Astrocyte of the hippocampus (primary cell): ENCODE measurements at regions not wholly inside any gene's neighbourhood (a gene's known extent, or its start where the extent isn't known, plus 50 kb on each side); places are given as distances from the start of the nearest gene placed in this dataset.

Experiments
- DNase-seq: peaks from one replicate; pipeline ENCODE4 v3.0.0; 2011; ENCODE audit warnings: low read depth, low spot score

- no peak for DNase-seq
These were observed 882.7 kb downstream of the BRD1 start for GRCh38 chr22:48944751-48945620.

GRCh38 chr22:48944433-48944750 is 883.3 kb downstream of the BRD1 start:
- DNase-seq, result no peak

GRCh38 chr22:48943567-48944432 is 883.9 kb downstream of the BRD1 start:
- peak; percentile 32 for DNase-seq

- no peak for DNase-seq
These were observed 884.7 kb downstream of the BRD1 start for GRCh38 chr22:48942698-48943566.

GRCh38 chr22:48941903-48942575 is 885.6 kb downstream of the BRD1 start:
- no peak for DNase-seq

GRCh38 chr22:48941033-48941902 is 886.4 kb downstream of the BRD1 start:
- no peak for DNase-seq

- DNase-seq, result no peak
These were observed 887.2 kb downstream of the BRD1 start for GRCh38 chr22:48940266-48941032.

GRCh38 chr22:48939441-48940265 is 888.0 kb downstream of the BRD1 start:
- DNase-seq, result no peak

GRCh38 chr22:48938741-48939140 is 888.9 kb downstream of the BRD1 start:
- no peak for DNase-seq

GRCh38 chr22:48937032-48937639 is 890.5 kb downstream of the BRD1 start:
- DNase-seq, result no peak

- no peak for DNase-seq
These were observed 891.3 kb downstream of the BRD1 start for GRCh38 chr22:48936391-48936790.

- DNase-seq, result no peak
These were observed 893.2 kb downstream of the BRD1 start for GRCh38 chr22:48934446-48934845.

GRCh38 chr22:48931452-48931851 is 896.2 kb downstream of the BRD1 start:
- DNase-seq, result no peak

GRCh38 chr22:48929276-48929790 is 898.3 kb downstream of the BRD1 start:
- DNase-seq, result no peak

GRCh38 chr22:48927591-48927990 is 900.1 kb downstream of the BRD1 start:
- no peak for DNase-seq

GRCh38 chr22:48926643-48927042 is 901.0 kb downstream of the BRD1 start:
- no peak for DNase-seq

- DNase-seq, result no peak
These were observed 901.5 kb downstream of the BRD1 start for GRCh38 chr22:48926136-48926535.

- DNase-seq, result no peak
These were observed 902.2 kb downstream of the BRD1 start for GRCh38 chr22:48925450-48925849.
